COR-L47 (cell line): ENCODE measurements at regions not wholly inside any gene's neighbourhood (a gene's known extent, or its start where the extent isn't known, plus 50 kb on each side); places are given as distances from the start of the nearest gene placed in this dataset.

Experiments used
- DNase-seq: peaks from one replicate; lab custom pipeline; 2025; lab: John Stamatoyannopoulos, UW

DNA sequence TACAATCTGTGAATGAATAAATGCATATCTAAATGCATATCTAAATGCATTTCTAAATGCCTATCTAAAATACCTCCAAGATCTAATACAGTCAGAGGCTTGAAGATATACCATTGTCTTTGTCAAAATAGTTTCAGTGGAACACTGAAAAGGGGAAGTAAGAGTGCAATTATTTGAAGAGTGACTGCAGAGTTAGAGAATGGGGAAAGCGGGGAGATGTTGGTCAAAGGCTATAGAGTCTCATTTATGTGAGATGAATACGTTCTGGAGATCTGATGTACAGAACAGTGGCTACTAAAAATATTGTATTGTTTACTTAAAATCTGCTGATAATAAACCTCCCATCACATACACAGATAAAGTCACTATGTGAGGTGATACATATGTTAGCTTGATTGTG, 1126.2 kb upstream of the CDH9 start:
- DNase-seq: no peak

DNA sequence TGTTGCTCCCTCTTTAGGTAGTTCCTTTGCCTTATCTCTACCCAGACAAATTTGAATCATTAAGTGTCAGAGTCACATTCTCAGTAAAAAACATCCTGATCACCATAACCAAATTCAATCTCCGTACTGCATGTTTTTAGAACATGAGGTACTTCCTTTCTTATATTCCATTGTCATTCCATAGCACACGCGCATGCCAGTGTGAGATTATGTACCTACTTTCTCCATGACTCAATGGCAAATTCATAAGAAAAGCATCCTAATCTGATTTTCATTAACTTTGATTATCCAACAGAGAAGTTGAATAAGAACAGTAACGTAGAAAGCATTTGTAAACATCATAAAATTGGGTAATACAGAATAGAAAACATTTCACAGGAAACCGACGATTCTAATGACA, 1118.6 kb upstream of the CDH9 start:
- DNase-seq: no peak

DNA sequence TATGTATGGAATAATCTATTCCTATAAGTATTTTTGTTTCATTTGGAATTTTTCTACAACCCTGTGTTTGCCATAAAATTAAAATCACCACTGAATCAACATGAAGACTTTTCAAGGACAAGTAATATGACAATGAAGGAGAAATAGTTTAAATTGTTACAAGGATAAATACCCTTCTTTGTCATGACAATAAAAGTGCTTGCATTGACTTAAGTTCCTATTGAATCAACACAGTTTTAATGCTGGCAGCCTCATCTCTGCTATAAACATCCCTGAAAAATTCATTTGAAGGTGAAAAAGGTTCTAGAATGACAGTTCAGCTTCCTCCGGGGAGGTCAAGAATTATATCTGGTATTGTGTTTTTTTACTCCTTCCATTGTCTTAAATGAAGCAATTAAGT, 1105.1 kb upstream of the CDH9 start:
- no peak for DNase-seq

DNA sequence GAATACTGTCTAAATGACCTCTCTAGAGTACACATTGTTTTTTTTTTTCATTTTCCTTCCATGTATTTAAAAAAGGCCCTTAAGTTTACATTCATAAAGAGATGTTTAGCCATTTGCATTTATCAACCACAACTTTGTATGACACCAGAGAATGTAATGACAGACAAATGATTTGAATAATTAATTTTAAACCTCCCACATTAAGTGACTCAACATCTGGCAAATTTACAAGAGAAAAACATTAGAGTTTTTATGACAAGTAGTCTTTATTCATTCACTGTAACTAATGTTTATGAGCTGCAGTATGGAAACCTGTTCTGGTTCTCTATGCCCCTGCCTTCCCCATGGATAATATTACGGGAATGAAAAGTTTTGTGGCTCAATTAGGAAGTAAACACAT, 1093.8 kb upstream of the CDH9 start:
- no peak for DNase-seq

DNA sequence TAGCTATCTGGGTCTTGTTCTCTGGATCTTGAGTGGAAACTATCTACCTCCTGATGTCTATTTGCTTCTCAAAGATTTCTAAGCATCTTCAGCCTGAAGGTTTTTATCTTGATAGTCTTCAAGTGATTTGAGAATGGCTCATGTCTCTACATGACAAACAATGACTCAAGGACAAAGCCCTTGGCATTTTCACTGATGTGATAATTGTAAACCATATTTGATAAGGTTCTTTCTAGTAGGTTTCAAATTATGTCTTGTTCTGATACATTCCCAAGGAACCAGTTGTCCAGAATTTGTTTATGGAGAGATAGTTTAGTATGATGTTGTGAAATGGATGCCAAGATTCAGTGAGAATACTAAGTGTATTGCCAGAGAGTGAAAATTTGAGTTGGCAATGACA, 1079.3 kb upstream of the CDH9 start:
- DNase-seq: no peak

DNA sequence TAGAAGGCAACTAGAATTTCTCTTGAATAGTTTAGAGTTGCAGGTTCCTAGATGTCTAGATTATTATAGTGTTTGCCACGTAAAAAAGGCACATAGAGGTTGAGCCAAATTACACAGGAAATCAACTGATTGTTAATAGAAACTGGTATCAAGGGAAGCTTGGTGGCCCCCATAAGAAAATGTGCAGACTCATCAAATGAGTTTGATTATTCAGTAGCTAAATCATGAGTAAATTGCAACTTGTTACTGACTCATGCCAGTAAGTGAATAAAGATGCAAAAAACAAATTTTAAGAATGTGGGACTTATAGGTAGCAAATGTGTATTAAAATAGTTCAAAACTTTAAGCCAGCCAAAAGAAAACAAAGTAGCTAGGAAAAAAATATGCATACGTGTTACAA, 1078.9 kb upstream of the CDH9 start:
- DNase-seq: no peak

DNA sequence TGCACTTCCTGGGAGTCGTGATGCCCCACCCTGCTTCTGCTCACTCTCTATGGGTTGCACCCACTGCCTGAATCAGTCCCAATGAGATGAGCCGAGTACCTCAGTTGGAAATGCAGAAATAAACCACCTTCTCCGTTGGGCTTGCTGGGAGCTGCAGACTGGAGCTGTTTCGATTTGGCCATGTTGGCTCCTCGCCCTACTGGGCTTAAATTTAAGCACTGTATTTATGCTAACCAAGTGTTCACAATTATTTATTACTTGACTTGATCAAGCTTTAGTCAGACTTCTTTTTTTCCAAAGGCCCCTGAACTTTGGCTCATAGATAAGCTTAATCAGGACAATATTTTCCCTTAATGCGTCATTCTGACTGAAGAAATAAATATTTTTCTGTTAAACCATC, 1072.4 kb upstream of the CDH9 start:
- no peak for DNase-seq

DNA sequence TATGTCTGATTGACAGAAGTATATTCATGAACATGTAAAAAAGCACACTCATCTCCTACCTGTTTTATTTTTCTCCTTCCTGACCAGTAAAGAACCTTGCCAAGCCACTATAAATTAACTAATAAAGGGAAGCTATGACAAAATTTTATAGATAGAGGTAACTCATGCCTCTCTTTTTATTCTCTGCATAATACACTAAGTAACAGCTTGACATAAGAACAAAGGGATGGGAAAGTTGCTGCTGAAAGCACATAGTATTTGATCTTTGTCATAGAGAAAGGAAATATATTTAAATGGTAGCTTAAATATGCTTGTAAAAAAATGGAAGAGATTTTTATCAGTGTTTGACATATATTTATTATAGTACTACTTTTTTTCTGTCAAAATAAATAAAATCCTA, 1065.7 kb upstream of the CDH9 start:
- DNase-seq: no peak

DNA sequence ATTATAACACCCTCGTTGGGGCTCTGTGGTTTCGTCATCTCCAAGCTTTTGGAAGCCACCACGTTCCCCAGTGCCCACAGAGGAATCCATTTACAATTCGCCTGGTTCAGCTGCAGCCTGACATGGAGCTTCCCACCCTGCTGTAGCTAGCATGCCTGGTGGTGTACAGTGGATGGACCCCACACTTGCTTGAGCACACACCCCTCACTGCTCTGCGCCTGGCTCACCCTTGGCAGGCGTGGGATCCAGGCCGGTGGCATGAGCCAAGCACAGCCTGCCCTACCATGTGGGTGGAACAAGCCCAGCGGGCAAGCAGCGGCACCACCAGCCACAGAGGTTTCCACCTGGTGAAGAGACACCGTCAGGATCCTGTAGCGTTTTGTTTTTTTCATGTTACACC, 1045.7 kb upstream of the CDH9 start:
- DNase-seq: no peak

DNA sequence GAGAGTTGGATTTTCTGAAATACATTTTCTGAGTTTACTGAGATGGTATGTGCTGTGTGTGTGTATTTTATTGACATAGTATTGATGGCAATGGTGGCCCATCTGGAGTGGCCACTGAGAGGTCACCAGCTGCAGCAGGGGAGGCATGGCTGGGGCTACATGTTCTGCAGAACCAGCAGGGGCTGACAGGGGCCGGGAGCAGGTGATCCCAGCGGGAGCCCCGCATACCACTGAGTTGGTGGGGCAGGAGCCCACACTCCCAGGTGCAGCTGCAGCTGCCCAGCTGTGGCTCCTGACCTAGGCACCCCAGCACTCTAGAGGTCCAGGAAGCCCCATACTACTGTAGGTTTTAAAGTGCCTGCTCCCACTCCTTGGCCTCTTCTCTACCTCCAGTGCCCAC, 1044.2 kb upstream of the CDH9 start:
- DNase-seq: no peak

DNA sequence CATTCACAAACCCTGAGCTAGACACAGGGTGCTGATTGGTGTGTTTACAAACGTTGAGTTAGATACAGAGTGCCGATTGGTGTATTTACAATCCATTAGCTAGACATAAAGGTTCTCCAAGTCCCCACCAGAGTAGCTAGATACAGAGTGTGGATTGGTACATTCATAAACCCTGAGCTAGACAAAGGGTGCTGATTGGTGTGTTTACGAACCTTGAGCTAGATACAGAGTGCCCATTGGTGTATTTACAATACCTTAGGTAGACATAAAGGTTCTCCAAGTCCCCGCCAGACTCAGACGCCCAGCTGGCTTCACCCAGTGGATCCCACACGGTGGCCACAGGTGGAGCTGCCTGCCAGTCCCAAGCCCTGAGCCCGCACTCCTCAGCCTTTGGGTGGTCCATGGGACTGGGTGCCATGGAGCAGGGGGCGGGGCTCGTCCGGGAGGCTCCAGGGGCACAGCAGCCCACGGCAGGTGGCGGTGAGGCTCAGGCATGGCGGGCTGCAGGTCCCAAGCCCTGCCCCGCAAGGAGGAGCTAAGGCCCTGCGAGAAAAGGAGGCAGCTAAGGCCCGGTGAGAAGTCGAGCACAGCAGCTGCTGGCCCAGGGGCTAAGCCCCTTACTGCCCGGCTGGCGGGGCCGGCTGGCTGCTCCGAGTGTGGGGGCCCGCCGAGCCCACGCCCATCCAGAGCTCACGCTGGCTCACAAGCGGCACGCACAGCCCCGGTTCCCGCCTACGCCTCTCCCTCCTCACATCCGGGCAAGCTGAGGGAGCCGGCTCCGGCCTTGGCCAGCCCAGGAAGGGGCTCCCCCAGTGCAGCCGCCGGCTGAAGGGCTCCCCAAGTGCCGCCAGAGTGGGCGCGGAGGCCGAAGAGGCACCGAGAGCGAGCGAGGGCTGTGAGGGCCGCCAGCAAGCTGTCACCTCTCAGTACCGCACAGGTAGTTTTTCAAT, 1039.2 kb upstream of the CDH9 start:
- DNase-seq: no peak

DNA sequence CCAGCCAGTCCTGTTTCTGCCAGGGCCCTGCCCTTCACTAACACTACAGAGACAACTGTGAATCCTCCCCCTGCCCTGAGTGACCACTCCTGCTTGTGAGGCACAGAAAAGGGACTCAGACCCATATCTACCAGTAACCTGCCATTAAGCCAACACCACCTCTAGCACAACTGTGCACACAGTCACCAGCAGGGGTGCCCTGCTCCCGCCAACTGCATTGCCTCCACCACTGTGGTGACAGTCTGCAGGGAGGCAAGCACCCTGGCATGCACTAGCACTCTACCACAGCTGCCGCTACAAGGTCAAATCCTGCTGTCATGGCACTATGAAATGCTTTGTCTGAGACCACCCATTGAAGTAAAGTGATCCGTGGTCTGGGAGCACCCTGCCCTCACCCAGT, 1028.5 kb upstream of the CDH9 start:
- DNase-seq: no peak

DNA sequence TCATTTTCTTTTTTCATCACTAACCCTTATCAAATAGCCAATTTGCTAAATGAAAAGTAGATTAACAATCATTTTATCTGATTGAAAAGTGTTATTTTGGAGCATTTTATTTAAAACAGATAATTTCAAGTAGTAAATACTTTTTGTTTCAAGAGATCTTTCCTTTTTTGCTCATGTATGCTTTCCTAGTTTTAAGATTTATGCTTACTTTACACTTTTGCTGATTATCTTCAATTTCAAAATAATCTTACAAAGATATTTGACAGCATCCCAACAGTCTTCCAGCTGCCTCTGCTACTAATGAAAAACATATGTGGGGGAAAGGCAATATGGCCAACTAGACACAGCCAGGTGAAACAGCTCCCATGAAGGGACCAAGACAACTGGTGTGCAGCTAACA, 1027.3 kb upstream of the CDH9 start:
- DNase-seq: no peak

DNA sequence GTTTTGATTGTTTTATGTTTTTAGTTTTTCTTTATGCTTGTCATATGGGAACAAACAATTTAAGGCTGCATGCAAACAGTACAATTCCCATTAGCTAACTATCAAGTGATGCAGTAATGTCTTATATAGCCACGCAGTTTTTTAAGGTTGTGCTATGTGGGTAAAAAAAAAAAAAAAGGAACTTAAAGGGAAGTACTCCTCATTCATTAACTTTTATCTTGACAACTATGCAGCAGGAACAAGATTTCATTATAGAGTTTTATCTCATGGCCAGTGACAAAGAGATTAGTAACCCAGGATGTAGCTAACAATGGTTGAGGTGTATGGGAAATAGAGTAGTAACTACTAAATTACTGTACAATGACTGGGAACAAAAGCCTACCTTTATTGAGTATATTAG, 1008.2 kb upstream of the CDH9 start:
- no peak for DNase-seq

DNA sequence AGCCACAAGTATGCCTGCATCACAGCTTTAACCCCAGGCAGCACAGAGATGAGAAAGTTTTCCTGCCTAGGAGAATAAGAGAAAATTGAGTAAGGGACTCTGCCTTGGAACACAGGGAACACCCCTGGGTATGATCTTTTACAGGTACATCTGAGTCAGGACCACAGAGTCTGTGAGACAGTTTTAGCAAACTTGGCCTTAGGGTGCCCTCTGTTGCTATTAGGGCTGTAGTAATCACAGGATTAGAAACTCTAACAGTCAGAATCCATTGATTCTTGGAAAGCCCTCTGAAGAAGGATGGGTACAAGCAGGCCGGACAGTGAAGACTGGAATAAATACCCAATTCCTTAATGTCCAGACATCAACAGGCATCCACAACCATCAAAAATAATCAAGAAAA, 989.5 kb upstream of the CDH9 start:
- no peak for DNase-seq

DNA sequence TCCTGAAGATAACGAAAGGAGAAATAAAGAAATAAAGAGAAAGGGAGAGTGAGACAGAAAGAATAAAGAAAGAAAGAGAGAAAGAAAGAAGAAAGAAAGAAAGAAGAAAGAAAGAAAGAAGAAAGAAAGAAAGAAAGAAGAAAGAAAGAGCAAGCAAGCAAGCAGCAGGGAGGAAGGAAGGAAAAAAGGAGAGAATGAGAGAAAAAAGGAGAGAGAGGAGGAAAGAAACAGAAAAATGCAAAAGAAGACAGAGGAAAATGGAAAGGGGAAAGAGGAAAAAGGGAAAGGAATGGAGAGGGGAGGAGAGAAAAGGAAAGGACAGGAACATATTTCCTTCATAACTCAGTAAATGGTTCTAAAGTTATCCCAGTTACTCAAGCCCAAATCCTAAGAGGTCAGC, 978.8 kb upstream of the CDH9 start:
- no peak for DNase-seq

DNA sequence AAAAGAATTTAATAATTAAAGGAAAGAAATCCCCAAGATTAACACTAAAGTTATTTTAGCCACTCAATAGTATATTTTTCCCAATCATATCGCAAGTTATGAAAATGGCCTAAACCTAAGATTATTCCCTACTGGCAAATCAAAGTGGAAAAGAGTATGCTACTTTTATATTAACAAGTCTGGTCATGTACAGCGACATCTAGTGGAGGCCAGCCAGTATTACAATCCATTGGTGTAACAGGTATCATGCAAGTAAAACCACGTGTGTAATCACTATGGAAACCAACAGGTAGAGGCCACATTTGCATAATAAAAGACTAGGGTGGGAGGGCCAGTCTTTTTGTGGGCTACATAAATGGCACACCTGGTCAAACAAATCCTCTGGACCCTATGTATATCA, 976.4 kb upstream of the CDH9 start:
- DNase-seq: no peak

DNA sequence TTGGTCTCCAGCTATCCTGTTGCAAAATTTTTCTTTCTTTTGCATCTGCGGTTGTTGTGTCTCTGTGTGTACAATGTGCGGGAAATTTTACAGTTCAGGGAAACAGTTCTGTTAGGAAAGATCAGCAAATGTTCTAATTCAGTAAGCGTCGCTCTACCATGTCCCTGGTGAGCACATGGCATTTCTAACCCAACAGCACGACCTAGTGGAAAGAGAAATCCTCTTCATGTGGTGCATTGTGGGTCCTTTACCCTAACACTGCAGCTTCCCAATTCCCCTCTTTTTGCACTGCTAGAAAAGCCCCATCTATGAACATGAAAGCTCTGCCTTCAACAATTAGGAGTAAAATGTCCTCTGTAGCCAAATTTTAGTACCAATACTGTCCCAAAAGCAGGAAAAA, 974.2 kb upstream of the CDH9 start:
- no peak for DNase-seq

DNA sequence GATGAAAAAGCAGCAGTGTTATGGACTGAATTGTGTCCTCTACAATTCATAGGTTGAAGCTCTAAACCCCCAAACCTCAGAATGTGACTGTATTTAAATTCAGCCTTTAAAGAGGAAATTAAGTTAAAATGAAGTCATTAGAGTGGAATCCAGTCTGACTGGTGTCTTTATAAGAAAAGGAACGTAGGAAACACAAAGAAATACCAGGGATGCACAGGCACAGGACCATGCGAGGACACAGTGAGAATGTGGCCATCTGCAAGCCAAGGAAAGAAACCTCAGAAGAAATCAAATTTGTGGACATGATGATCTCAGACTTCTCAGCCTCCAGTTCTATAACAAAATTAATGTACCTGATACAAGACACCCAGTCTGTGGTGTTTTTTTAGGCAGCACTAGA, 971.2 kb upstream of the CDH9 start:
- DNase-seq: no peak

DNA sequence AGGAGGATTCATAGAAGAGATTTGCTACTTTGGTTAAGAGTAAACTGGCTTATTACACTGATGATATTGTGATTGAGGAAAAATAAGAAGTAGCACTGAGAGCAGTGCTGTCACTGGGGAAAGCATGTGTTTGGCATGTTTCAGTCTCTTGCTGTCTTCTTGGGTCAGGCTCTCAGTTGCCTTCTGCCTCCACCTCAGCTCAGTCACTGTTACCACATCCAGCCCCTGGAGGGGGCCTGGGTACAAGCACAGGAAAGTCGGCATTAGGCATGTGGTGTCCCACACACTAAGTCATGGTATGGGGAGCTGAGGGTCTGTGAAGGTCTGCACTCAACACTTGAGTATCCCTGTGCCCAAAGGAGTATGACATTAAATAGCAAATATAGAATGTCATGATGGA, 958.3 kb upstream of the CDH9 start:
- no peak for DNase-seq

DNA sequence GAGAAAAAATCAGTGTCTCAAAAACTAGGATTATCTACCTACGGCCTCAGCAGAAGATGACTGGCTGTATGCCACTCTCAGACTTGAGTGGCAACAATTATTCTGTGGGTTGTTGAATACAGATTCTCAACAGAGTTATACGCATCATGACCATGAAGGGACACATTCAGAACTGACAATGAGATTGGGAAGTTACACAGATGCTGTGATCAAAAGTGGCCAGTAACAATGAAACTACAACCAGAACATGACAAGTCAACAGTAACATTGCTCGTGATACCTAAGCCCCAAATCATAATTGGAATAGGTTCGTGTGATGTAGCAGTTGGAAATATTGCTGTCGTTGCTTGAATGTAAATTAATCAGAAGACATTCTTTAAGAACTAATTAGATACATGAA, 957.5 kb upstream of the CDH9 start:
- no peak for DNase-seq

DNA sequence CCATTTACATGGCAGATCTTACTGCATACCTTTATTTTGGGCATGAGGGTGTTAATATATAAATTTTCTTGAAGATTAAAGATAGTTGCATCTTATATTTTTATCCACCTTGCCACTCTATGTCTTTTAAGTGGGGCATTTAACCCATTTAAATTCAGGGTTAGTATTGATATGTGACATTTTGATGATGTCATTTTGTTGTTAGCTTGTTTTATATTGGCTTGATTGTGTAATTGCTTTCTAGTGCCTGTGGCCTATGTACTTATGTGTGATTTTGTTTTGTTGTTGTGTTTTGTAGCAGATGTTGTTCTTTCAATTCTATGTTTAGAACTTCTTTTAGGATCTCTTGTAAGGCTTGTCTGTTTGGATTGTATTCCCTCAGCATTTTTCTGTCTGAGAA, 939.9 kb upstream of the CDH9 start:
- DNase-seq: no peak

DNA sequence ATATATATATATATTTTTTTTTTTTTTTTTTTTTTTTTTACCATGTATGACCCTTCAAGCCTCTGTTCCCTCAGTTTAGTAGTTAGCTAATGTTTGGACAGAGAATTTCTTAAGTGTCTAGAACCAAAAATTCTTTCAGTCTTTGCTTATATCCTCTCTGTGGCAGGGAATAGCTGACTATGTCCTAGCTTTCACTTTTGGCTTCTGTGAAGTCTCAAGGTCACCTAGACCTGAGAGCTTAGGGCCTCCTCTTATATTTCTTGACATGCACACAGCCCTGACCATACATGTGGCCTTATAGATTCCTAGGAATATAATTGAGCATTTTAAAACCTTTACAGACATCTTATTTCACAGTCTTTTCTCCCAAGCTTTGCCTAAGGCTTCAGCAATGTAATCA, 930.8 kb upstream of the CDH9 start:
- no peak for DNase-seq

DNA sequence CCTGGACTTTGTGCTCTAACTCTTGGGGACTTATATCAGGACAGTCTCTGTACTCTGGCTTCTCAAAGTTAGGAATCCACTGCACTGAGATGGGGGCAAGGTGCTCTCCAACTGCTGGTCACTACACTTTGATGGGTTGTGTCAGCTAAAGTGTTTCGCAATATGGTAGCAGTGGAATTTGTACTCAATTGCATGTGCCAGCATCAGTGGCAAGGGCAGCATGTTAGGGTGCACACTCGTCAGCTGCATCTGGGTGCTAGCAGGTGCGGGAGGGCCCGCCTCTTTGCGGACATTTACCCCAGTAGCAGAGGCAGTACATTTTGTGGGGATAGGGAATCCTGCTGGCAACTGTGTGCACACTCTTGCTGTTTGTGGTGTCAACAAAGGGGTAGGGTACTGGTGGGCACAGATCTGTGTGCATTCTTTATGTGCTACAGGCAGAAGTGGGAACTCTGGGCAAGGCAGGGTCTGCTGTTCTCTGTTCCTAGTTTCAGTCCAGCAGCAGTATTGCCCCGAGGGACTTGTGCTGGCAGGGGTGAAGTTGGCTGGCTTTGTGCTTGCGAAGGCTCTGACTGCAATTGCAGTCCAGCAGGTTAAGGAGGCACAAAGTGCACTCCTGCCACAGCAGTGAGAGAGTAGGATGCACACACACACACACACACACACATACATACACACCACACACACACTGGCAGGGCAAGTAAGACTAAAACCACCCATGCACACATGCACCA, 924.8 kb upstream of the CDH9 start:
- DNase-seq: no peak
